ENCODE measurements at regions not wholly inside any gene's neighbourhood (a gene's known extent, or its start where the extent isn't known, plus 50 kb on each side); places are given as distances from the start of the nearest gene placed in this dataset.

DNA sequence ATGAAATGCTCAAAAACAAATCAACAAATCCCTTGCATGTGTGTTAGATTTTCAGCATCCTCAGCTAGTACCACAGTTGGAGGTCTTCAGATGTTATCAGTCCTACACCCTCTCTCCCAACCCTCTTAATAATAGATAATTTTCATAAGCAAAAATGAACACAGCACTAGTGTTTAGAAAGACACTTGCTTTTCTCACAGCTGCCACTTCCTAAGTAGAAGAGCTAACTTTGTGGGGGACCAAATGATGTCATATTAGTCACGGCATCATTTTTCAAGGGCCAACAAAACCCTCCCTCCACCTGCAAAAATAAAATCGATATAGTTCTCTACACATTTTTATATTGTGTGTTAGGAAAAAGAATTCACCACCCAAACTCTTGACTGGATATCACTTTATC is 163.5 kb upstream of the GYPA start:
- DNase-seq, result no peak

DNA sequence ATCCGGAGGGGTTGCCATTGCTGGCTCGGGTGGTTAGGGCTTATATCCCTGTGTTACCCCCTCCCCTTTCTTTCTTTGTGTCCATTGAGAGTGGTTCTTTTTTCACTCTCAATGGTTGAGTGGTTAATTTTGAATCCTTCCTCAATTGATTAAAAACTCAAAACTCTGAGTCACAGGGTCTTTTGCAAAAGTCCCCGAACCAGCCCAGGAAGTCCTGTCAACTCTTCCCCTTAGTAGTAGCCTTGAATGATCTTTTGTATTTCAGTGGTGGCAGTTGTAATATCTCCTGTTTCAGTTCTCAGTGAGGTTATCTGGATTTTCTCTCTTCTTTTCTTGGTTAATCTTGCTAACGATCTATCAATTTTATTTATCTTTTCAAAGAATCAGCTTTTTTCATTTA is 170.0 kb upstream of the GYPA start:
- DNase-seq, result no peak

GRCh38 chr4:144313370-144313769 is 172.9 kb upstream of the GYPA start:
- DNase-seq, result no peak

DNA sequence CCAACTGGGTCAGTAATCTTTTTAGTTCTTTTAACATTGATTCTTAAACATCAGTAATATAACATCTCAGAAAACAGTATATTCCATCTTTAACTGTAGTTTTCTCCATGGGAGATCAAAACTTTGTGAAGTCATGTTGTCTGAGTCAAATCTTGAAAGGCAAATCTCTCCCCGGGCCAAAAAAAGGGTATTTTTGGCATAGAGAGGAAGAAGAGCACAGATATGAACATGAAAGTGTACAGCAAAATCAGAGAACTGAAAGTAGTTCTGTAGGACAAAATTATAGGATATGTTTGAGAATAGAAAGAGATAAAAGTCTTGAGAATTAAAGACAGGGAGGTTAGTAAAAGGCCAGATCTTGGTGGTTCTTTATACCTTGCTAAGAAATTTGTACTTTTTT is 176.4 kb upstream of the GYPA start:
- no peak for DNase-seq

DNA sequence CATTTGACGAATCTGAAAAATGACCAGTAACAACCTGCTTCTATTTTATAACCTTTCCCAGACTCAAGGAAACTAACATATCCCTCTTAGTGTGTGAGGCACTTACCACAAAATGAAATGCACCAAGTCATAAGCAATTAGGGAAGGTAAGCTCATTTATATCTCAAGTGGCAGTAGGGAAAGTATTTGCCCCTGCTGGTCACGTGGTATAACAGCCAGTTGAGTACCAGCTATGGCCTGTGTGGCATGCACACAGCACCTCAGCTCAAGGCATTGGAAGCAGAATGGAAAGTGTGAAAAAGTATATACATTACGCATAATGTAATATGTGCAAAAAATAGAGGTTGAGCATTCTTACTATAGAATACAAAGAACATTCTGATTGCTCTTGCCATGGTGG is 178.3 kb upstream of the GYPA start:
- no peak for DNase-seq

DNA sequence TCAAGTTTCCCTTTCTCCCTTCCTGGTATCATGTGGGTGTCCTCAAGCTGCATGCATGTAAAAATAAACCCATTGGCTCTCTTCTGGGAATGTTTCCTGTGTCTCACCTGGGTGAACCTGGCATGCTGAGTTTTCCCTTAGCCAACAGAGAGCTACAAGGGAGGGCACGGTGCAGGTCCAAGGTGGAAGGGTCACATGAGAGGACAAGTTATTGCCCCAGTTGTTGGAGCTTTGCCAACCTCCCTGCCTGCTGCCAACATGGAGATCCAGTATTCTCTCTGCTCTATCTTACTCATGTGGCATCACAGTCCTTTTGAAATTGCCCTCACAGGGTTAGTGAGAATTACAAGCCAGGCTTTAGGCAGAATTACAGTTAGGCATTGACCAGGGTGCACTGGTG is 196.1 kb upstream of the GYPA start:
- no peak for DNase-seq

GRCh38 chr4:144338148-144338547 is 197.6 kb upstream of the GYPA start:
- peak; percentile 16 for DNase-seq

GRCh38 chr4:144338834-144339233 is 198.3 kb upstream of the GYPA start:
- DNase-seq, result no peak

- no peak for DNase-seq
Measured at GRCh38 chr4:144340931-144341330, 200.4 kb upstream of the GYPA start.

GRCh38 chr4:144342949-144343760 is 202.6 kb upstream of the GYPA start:
- peak; percentile 24 for DNase-seq

DNA sequence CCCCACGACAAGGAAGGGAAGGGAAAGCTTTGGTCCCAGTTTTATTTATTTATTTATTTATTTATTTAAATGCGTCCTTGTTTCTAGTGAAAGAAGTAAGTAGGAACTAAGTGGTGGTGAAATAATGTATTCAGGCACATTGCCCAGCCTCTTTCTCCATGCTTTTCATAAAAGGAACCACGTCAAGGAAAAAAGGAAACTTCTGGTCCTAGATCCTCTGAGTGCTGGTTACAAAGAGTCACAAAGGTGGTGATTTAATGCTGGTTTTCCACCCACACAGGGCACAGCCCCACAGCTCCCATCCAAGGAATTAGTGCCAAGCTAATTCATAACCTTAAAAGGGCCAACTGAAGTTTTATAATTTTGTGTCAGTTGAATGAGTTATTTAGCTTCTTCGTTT is 206.6 kb upstream of the GYPA start:
- DNase-seq, result no peak

- DNase-seq, result no peak
Measured at GRCh38 chr4:144350706-144351105, 210.2 kb upstream of the GYPA start.

- no peak for DNase-seq
Measured at GRCh38 chr4:144351306-144351705, 210.8 kb upstream of the GYPA start.

DNA sequence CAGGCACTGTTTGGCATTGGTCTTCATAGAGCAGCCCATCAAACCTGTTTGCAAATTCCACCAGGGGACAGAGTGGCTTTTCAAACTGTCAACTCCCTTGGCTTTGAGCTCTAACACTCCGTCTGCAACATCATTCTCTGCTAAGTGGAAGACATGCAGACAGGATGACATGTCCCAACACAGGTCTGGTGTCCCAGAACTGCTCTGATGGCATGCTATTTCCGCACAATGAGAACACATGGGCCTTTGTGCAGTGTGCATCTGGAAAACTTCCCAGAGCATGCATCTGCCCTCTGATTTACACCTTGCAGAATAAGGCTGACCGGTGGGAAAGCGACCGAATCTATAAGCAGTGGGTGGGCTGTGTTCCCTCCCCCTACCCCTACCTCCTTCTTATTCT is 212.8 kb upstream of the GYPA start:
- no peak for DNase-seq

DNA sequence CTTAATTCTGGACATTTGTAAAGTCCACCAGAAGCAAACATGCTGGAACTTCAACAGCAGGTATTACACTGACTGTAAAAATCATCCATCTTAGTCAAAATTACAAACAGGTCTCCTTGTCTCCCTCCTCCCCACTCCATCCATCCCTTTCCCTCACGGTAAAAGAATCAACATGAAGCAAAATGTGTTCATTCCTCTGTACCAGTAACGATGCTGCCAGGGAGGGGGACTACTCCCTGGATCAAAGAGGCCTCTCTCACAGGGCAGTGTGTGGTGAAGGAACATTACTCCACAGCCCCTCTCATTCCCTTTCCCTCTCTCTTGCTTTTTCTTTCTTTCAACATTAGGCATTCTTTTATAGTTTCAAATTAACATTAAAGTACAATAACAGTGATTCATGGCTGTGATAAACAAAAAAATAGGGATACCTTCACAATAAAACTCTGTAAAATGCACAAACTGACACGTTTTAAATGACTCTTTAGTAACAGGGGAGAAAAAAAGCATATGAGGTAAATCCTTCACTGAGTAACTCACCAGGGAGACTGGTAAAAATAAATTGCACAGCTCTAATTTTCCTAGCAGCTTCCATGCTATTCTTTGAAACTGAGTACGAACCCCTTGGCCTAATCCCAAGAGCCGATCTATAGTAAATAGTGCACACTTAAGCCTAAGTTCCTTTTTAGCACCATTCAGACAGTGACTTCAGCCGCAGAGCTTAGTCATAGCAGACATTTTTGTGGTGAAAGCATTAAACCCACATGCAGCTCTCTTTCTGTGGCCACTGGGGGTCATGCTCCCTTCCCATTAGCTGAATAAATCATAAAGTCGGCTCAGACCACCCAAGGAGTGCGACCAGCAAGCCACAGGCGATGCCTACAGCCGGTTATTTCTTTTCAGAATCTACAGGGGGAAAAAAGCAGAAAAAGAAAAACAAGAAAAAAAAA is 215.6 kb upstream of the GYPA start:
- DNase-seq, result peak; percentile 38

GRCh38 chr4:144356941-144357381 is 216.4 kb upstream of the GYPA start:
- no peak for DNase-seq

DNA sequence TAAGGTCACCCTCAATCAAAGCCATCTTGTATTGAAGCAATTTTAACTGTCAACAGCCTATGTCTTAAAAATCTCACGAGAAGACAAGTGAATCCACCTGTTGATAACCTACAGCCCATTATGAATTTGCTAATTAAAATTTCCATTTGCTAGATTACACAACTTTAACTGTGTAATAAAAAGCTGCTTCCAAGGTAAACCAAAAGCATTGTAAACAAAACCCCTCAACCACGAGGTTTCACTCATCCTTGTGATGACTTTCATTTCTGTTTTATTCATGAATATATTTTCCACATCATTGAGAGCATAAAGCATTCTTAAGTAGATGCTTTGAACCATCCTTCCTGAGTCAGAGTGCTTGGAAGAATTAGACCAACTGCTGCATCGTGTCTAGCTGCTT is 217.5 kb upstream of the GYPA start:
- no peak for DNase-seq

DNA sequence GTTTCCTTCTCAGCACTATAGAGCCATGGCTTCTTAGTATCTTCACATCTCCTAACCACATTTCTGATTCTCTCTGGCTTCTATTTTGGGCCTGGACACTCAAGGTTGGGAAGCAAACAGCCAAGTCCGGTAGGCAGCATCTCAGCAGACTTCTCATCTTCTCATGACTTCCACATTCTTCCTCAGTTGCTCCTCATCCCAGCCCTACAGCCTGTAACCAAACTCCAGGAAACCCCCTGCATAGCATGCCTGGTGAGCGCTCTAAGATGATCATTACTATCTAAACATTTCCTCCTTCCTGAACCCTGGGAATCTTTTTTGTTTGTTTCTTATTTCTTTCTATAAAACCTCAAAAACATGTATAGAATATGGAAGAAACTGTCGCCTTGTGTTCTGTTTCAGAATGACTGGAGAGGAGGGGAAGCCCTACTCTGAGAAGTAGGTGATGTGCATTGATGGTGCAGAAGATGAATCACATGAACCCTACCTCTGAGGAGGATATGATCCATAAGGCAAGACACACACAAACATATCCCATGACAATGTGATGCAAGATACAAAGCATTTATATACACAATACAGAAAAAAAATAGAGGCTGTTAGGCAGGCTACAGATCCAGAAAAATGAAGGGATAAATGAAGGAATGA is 219.8 kb upstream of the GYPA start:
- DNase-seq, result no peak

DNA sequence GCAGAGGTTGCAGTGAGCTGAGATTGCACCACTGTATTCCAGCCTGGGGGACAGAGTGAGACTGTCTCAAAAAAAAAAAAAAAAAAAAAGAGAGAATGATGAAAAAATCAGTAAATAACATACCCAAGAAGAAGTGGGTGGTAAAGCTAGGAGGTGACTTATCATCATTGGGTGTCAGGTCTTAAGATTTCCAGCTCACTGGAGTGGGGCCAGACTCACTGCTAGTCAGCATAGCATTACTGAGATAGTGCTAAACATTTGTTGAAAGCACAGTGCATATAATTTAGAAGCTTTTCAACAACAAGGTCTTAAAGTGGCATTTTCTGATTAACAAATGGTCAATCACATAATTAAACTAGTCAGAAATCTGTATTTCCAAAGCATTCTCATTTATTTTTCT is 221.8 kb upstream of the GYPA start:
- no peak for DNase-seq

DNA sequence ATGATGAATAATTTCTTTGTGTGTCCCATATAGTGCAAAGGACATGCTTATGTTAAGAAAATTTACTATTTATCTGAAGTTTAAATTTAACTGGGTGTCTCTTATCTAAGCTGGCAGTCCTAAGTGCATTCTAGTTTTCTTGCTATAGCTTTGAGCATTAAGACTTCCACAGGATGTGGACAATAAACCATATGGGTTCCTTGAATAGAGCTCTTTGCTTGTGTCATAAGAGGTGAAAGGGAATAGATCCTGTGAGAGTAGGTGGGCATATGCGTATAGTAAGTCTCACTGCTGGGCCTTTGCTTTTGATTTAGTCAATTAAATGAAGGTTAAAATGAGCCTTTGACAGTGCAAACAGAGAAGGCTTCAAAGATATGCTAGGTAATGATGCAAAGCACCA is 223.4 kb upstream of the GYPA start:
- DNase-seq, result no peak

DNA sequence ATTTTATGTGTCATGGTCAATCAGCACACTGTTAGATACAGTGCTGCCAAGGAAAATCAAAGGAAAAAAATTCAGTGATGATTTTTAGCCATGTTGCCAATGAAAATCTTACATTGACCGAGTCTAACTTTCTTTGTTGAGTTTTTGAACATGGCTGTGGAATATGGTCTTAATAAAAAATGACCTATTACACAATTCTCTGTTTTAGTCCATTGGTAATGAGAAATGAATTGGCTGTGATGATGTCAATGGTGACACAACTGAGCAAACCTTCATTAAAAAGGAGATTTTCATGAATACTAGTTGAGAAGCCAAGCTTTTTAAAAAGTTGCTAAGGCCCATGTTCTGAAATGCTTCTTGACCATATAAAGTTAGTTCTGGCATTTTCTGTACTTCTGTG is 225.9 kb upstream of the GYPA start:
- DNase-seq, result no peak

- DNase-seq, result no peak
Measured at GRCh38 chr4:144371485-144371884, 231.0 kb upstream of the GYPA start.

GRCh38 chr4:144374065-144374464 is 233.5 kb upstream of the GYPA start:
- DNase-seq, result no peak

DNA sequence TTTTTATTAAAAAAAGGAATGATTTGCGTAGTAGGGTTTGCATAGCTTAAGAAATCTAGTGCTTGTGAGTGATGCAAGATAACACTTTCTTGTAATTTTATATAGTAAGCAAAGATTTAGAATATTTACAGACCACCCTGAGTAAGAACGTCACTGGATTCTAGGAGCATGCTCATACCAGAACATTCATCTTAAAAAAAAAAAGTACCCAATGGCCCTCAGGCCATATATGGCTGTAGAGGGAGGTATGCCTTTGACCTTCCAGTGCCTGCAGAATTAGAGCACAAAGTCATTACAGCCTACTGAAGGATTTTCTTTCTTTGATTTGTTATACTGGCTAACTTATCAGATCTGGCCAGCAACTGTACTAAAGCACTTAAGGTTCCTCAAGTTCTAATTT is 236.3 kb upstream of the GYPA start:
- DNase-seq, result no peak

Data from NK-92 treated with Interleukin-12 subunit alpha and Interleukin-12 subunit beta, amount 100 ng/mL, for 24 hours (cell line).